ENCODE measurements at regions not wholly inside any gene's neighbourhood (a gene's known extent, or its start where the extent isn't known, plus 50 kb on each side); places are given as distances from the start of the nearest gene placed in this dataset.

DNA sequence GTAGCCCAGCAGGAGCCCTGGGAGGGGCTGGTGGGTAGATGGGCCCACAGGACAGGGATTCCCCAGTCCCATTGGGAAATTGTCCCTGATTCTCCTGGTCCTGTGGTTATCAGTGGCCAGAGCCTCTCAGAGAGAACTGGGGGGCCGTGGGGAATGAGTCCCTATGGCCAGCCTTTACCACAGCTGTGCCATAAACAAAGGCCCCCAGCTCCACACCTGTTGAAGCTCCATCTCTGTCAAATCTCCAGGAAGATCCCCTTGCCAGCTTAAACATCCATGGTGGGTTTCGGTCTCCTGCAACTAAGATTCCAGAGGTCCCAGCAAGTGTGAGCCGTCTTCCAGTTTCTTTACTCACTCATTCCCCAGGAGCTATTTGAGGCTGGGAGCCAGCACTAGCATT is 897.1 kb downstream of the LRRTM4 start:
- TF ChIP-seq ZNF76 (tag by site-specific recombination; IDR thresholded peaks at IDR 0.05; ENCODE audit: borderline replicate concordance, low read depth), result no peak
- no peak for TF ChIP-seq ZNF302 (tag by site-specific recombination; IDR thresholded peaks at IDR 0.05; ENCODE audit: low read depth)
- TF ChIP-seq, protein P1, sequence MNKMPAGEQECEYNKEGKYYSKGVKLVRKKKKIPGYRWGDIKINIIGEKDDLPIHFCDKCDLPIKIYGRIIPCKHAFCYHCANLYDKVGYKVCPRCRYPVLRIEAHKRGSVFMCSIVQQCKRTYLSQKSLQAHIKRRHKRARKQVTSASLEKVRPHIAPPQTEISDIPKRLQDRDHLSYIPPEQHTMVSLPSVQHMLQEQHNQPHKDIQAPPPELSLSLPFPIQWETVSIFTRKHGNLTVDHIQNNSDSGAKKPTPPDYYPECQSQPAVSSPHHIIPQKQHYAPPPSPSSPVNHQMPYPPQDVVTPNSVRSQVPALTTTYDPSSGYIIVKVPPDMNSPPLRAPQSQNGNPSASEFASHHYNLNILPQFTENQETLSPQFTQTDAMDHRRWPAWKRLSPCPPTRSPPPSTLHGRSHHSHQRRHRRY (tag by site-specific recombination; IDR thresholded peaks at IDR 0.05), result no peak
- TF ChIP-seq ZNF837 (tag by site-specific recombination; IDR thresholded peaks at IDR 0.05), result no peak
- TF ChIP-seq, protein P2, sequence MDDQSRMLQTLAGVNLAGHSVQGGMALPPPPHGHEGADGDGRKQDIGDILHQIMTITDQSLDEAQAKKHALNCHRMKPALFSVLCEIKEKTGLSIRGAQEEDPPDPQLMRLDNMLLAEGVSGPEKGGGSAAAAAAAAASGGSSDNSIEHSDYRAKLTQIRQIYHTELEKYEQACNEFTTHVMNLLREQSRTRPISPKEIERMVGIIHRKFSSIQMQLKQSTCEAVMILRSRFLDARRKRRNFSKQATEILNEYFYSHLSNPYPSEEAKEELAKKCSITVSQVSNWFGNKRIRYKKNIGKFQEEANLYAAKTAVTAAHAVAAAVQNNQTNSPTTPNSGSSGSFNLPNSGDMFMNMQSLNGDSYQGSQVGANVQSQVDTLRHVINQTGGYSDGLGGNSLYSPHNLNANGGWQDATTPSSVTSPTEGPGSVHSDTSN (CRISPR knock-in tag; IDR thresholded peaks at IDR 0.05), result no peak
- no peak for TF ChIP-seq BCL11A (tag by site-specific recombination; IDR thresholded peaks at IDR 0.05; ENCODE audit: low read depth)
- no peak for TF ChIP-seq KLF9 (tag by site-specific recombination; IDR thresholded peaks at IDR 0.05; ENCODE audit: low read depth)
- TF ChIP-seq ZNF530 (tag by site-specific recombination; IDR thresholded peaks at IDR 0.05; ENCODE audit: low read depth), result no peak
- TF ChIP-seq ZFP69B (tag by site-specific recombination; IDR thresholded peaks at IDR 0.05), result no peak
- TF ChIP-seq ZNF354C (tag by site-specific recombination; IDR thresholded peaks at IDR 0.05; ENCODE audit: borderline replicate concordance, low read depth), result no peak
- TF ChIP-seq, protein P3, sequence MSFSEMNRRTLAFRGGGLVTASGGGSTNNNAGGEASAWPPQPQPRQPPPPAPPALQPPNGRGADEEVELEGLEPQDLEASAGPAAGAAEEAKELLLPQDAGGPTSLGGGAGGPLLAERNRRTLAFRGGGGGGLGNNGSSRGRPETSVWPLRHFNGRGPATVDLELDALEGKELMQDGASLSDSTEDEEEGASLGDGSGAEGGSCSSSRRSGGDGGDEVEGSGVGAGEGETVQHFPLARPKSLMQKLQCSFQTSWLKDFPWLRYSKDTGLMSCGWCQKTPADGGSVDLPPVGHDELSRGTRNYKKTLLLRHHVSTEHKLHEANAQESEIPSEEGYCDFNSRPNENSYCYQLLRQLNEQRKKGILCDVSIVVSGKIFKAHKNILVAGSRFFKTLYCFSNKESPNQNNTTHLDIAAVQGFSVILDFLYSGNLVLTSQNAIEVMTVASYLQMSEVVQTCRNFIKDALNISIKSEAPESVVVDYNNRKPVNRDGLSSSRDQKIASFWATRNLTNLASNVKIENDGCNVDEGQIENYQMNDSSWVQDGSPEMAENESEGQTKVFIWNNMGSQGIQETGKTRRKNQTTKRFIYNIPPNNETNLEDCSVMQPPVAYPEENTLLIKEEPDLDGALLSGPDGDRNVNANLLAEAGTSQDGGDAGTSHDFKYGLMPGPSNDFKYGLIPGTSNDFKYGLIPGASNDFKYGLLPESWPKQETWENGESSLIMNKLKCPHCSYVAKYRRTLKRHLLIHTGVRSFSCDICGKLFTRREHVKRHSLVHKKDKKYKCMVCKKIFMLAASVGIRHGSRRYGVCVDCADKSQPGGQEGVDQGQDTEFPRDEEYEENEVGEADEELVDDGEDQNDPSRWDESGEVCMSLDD (tag by site-specific recombination; IDR thresholded peaks at IDR 0.05), result no peak
- TF ChIP-seq ZNF132 (tag by site-specific recombination; IDR thresholded peaks at IDR 0.05; ENCODE audit: borderline replicate concordance), result no peak
- TF ChIP-seq ZNF16 (tag by site-specific recombination; IDR thresholded peaks at IDR 0.05; ENCODE audit: low read depth), result no peak
- no peak for TF ChIP-seq SP2 (tag by site-specific recombination; IDR thresholded peaks at IDR 0.05)
- TF ChIP-seq, protein P4, sequence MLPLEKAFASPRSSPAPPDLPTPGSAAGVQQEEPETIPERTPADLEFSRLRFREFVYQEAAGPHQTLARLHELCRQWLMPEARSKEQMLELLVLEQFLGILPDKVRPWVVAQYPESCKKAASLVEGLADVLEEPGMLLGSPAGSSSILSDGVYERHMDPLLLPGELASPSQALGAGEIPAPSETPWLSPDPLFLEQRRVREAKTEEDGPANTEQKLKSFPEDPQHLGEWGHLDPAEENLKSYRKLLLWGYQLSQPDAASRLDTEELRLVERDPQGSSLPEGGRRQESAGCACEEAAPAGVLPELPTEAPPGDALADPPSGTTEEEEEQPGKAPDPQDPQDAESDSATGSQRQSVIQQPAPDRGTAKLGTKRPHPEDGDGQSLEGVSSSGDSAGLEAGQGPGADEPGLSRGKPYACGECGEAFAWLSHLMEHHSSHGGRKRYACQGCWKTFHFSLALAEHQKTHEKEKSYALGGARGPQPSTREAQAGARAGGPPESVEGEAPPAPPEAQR (tag by site-specific recombination; IDR thresholded peaks at IDR 0.05), result no peak
- no peak for TF ChIP-seq ZNF747 (tag by site-specific recombination; IDR thresholded peaks at IDR 0.05)
- TF ChIP-seq RBAK (tag by site-specific recombination; IDR thresholded peaks at IDR 0.05), result no peak
- no peak for TF ChIP-seq GFI1B (tag by site-specific recombination; IDR thresholded peaks at IDR 0.05)
- TF ChIP-seq ZNF549 (tag by site-specific recombination; IDR thresholded peaks at IDR 0.05), result no peak
- TF ChIP-seq GLIS1 (tag by site-specific recombination; IDR thresholded peaks at IDR 0.05), result no peak
- ChIA-PET POLR2A (no interaction called here), CTCF (no interaction called here)
- H3K9me3 ChIP-seq (ENCODE audit: control insufficient read depth, insufficient read depth, low read depth, low read length), result no peaks in the 10 kb centered on the region
- no peaks in the 10 kb centered on the region for H3K4me1 ChIP-seq (ENCODE audit: control insufficient read depth, insufficient read depth, low read length)
- no peak overlapping the region for H3K27ac ChIP-seq (ENCODE audit: extremely low read depth, low read depth, low read length)
- no peak overlapping the region for H3K4me3 ChIP-seq (ENCODE audit: low read depth, low read length)
- H3K36me3 ChIP-seq (ENCODE audit: control insufficient read depth in 2 of 2, insufficient read depth in 1 of 2, low read length in 2 of 2), result no peaks in the 10 kb centered on the region

DNA sequence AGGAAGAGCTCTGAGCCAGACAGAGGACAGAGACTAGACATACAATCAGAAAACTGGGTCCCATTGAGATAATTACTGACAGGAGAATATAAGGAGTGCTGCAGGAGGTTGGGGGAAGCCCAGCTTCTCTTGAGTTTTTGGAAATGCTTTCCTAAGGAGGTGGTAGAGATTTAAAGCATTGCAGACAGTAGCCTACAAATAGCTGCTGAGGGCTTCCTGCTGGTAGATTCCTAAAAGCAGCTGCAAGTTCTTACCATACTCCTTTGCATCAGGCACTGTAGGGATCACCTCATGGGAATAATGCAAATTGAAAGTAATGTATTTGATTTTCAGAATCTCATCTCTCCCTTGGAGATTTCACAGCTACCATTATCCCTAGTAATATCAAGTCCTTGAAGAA is 902.6 kb upstream of the GCFC2 start:
- Histone ChIP-seq H3K36me3 (ENCODE audit: control insufficient read depth in 2 of 2, insufficient read depth in 1 of 2, low read length in 2 of 2) (no peaks in the 10 kb centered on the region), H3K4me1 (ENCODE audit: control insufficient read depth, insufficient read depth, low read length) (no peaks in the 10 kb centered on the region), H3K27ac (ENCODE audit: extremely low read depth, low read depth, low read length) (no peak overlapping the region), H3K4me3 (ENCODE audit: low read depth, low read length) (no peak overlapping the region), H3K9me3 (ENCODE audit: control insufficient read depth, insufficient read depth, low read depth, low read length) (no peaks in the 10 kb centered on the region)
- ChIA-PET POLR2A (no interaction called here), CTCF (no interaction called here)
- TF ChIP-seq PRDM1 (tag by site-specific recombination; IDR thresholded peaks at IDR 0.05) (no peak), KLF10 (tag by site-specific recombination; IDR thresholded peaks at IDR 0.05) (no peak), PRDM4 (tag by site-specific recombination; IDR thresholded peaks at IDR 0.05) (no peak), ZNF133 (tag by site-specific recombination; IDR thresholded peaks at IDR 0.05) (no peak), ZBTB48 (tag by site-specific recombination; IDR thresholded peaks at IDR 0.05) (no peak), ZNF311 (tag by site-specific recombination; IDR thresholded peaks at IDR 0.05; ENCODE audit: borderline replicate concordance) (no peak), ZBTB17 (tag by site-specific recombination; IDR thresholded peaks at IDR 0.05) (no peak), ZNF610 (tag by site-specific recombination; IDR thresholded peaks at IDR 0.05; ENCODE audit: borderline replicate concordance) (no peak), ZNF335 (tag by site-specific recombination; conservative IDR thresholded peaks at IDR 0.05) (no peak)

Measured in HEK293 (cell line).